ENCODE measurements at regions not wholly inside any gene's neighbourhood (a gene's known extent, or its start where the extent isn't known, plus 50 kb on each side); places are given as distances from the start of the nearest gene placed in this dataset.

GRCh38 chr1:22385537-22385936 is 66.1 kb upstream of the ZBTB40 start:
- H3K36me3 Mint-ChIP-seq (ENCODE audit: low read depth) = no peaks in the 10 kb centered on the region
- no peaks in the 10 kb centered on the region for H3K4me1 Mint-ChIP-seq (ENCODE audit: low read depth)
- no peaks in the 10 kb centered on the region for H3K9me3 Mint-ChIP-seq
- no peak for DNase-seq (ENCODE audit: low spot score)
- H3K27ac Mint-ChIP-seq = no peak overlapping the region
- intact Hi-C loops (cut with micrococcal nuclease) = no loop called here
- H3K4me3 Mint-ChIP-seq = no peak overlapping the region
- H3K27me3 Mint-ChIP-seq (ENCODE audit: insufficient read depth) = peaks cover 11% of the 10 kb centered on the region

- DNase-seq (ENCODE audit: low spot score) = no peak
- peaks cover 8% of the 10 kb centered on the region for H3K27me3 Mint-ChIP-seq (ENCODE audit: insufficient read depth)
- H3K4me3 Mint-ChIP-seq = no peak overlapping the region
- H3K36me3 Mint-ChIP-seq (ENCODE audit: low read depth) = no peaks in the 10 kb centered on the region
- no peak overlapping the region for H3K27ac Mint-ChIP-seq
- no peaks in the 10 kb centered on the region for H3K9me3 Mint-ChIP-seq
- H3K4me1 Mint-ChIP-seq (ENCODE audit: low read depth) = no peaks in the 10 kb centered on the region
- intact Hi-C loops (cut with micrococcal nuclease) = no loop called here
Measured at GRCh38 chr1:22386774-22387173, 64.9 kb upstream of the ZBTB40 start.

DNA sequence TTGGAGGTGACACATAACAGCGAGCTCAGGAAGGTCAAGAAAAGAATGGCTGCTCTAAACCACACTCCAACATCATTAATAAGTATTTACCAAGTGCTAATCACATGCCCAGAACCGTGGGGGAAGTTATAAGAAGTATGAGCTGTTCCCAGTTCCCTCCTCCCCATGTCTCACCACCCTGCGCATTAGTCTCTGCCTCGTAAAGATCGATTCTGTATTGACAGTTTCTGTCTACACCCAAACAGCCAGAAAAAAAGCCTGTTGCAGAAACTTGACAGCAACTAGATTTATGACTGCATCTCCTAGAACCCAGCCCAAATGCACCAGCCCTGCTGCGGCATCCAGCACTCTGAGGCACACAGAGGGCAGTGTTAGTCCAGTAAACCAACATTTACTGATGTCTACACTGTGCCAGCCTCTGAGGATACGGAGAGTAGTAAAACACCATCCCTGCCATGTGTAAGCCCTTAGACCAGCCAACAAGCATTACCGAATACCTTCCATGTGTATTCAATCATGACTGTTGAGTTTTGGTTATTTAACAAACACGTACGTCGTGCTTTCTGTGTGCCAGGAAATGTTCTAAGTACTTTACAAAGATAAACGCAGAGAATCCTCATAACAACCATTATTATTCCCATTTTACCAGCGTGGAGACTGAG is 63.6 kb upstream of the ZBTB40 start:
- Mint-ChIP-seq H3K9me3 (no peaks in the 10 kb centered on the region), H3K4me3 (no peak overlapping the region), H3K27ac (no peak overlapping the region), H3K27me3 (ENCODE audit: insufficient read depth) (peaks cover 8% of the 10 kb centered on the region), H3K36me3 (ENCODE audit: low read depth) (no peaks in the 10 kb centered on the region), H3K4me1 (ENCODE audit: low read depth) (no peaks in the 10 kb centered on the region)
- no peak for DNase-seq (ENCODE audit: low spot score)
- intact Hi-C loops (cut with micrococcal nuclease) = no loop called here

- H3K36me3 Mint-ChIP-seq (ENCODE audit: low read depth) = no peaks in the 10 kb centered on the region
- no peak for DNase-seq (ENCODE audit: low spot score)
- H3K9me3 Mint-ChIP-seq = no peaks in the 10 kb centered on the region
- peaks cover 7% of the 10 kb centered on the region for H3K27me3 Mint-ChIP-seq (ENCODE audit: insufficient read depth)
- H3K27ac Mint-ChIP-seq = no peak overlapping the region
- intact Hi-C loops (cut with micrococcal nuclease) = no loop called here
- H3K4me1 Mint-ChIP-seq (ENCODE audit: low read depth) = no peaks in the 10 kb centered on the region
- H3K4me3 Mint-ChIP-seq = no peak overlapping the region
Measured at GRCh38 chr1:22388671-22389450, 62.8 kb upstream of the ZBTB40 start.

DNA sequence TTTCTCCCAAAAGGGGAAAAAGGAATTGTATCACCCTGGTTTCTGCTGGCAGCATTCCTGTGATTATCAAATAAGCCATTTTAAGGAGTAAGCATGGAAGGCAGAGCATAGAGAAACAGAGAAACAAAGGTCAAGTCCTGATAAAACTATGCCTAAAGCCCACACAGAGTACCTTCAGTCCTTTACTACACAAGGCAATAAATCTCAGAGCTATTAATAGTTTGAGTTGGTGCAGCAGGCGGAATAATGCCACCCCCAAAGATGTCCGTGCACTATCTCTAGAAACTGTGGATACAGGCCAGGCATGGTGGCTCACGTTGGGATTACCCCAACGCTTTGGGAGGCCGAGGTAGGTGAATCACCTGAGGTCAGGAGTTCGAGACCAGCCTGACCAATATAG is 58.1 kb upstream of the ZBTB40 start:
- no peak overlapping the region for H3K4me3 Mint-ChIP-seq
- H3K9me3 Mint-ChIP-seq = no peaks in the 10 kb centered on the region
- H3K36me3 Mint-ChIP-seq (ENCODE audit: low read depth) = no peaks in the 10 kb centered on the region
- intact Hi-C loops (cut with micrococcal nuclease) = no loop called here
- no peaks in the 10 kb centered on the region for H3K4me1 Mint-ChIP-seq (ENCODE audit: low read depth)
- no peak for DNase-seq (ENCODE audit: low spot score)
- peaks cover 9% of the 10 kb centered on the region for H3K27me3 Mint-ChIP-seq (ENCODE audit: insufficient read depth)
- H3K27ac Mint-ChIP-seq = no peak overlapping the region

DNA sequence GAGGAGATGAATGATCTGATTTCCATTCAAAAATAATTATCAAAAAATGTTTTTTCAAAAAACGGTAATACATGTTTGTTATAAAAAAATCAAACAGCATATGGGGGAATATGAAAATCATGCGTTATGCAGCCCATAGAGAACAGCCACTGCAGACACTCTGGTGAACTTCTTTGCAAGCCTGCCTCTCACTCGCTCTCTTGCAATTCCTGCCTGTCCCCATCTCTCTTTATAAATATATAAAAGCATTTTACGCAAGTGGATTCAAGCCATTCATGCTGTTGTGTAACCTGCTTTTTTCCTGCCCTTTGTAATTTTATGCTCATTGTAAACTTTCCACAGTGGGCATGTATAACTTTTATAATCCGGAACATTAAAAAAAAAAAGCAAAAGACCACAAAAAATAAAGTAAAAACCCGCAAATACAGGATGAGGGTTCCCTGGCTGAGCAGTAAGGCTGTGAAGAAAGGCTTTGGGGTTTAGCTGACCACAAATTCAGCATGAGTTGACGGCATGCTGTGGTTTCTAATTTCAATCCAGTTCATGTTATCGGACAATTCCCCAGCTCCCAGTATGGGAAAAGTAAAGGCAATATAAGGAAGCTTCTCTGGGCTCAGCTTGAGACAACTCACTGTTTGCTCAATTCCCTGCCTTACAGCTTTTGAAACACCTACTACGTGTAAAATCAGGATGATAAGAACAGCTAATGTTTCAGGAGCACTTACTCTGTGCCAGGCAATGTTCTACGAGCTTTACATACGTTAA is 52.8 kb upstream of the ZBTB40 start:
- Mint-ChIP-seq H3K4me1 (ENCODE audit: low read depth) (no peaks in the 10 kb centered on the region), H3K27me3 (ENCODE audit: insufficient read depth) (peaks cover 38% of the 10 kb centered on the region), H3K4me3 (no peak overlapping the region), H3K27ac (no peak overlapping the region), H3K36me3 (ENCODE audit: low read depth) (no peaks in the 10 kb centered on the region), H3K9me3 (no peaks in the 10 kb centered on the region)
- intact Hi-C loops (cut with micrococcal nuclease) = no loop called here
- no peak for DNase-seq (ENCODE audit: low spot score)

GRCh38 chr1:22399421-22400091 is 52.1 kb upstream of the ZBTB40 start:
- Mint-ChIP-seq H3K9me3 (no peaks in the 10 kb centered on the region), H3K4me1 (ENCODE audit: low read depth) (no peaks in the 10 kb centered on the region), H3K36me3 (ENCODE audit: low read depth) (no peaks in the 10 kb centered on the region), H3K27ac (no peak overlapping the region), H3K27me3 (ENCODE audit: insufficient read depth) (peaks cover 40% of the 10 kb centered on the region), H3K4me3 (no peak overlapping the region)
- DNase-seq (ENCODE audit: low spot score) = no peak
- intact Hi-C loops (cut with micrococcal nuclease) = no loop called here

All from activated T-helper 1 cell treated with anti-CD3 and anti-CD28 coated beads, Interleukin-12 subunit alpha, Interleukin-12 subunit beta, Interleukin-2, Interleukin-4 antibody, amounts not matched to agents 30 ng/mL and 10 ng/mL and 1 ng/mL, durations not matched to agents 14 hours and 24 hours and 36 hours (primary cell).